DND-41 (cell line): ENCODE measurements at regions not wholly inside any gene's neighbourhood (a gene's known extent, or its start where the extent isn't known, plus 50 kb on each side); places are given as distances from the start of the nearest gene placed in this dataset.

Source experiments
- ATAC-seq: fragments of 200-7000 bp; cut with Tn5 transposase; 3 replicates; pipeline ENCODE4 v1.9.1; 2021; ENCODE audit warnings: low read depth; ENCODE audit not compliant: insufficient read depth
- DNase-seq: peaks from one replicate; pipeline ENCODE4 v3.0.0-alpha.2; 2020
- H2AFZ ChIP-seq: 2 replicates; pipeline ENCODE4 v1.6.0; 2012; ENCODE audit warnings: low read depth, low read length
- H3K27ac ChIP-seq: 2 replicates; pipeline ENCODE4 v1.5.1; 2012; ENCODE audit warnings: low read length, inconsistent platforms
- H3K27me3 ChIP-seq: fragments of 200-600 bp; sonication (generic); 2 replicates; pipeline ENCODE4 v1.6.0; 2012; ENCODE audit warnings: low read length, mild to moderate bottlenecking, inconsistent platforms; ENCODE audit not compliant: insufficient read depth, poor library complexity
- H3K36me3 ChIP-seq: 2 replicates; pipeline ENCODE4 v1.5.1; 2012; ENCODE audit warnings: low read length, inconsistent platforms; ENCODE audit not compliant: insufficient read depth
- H3K4me1 ChIP-seq: 2 replicates; pipeline ENCODE4 v1.5.1; 2012; ENCODE audit warnings: mild to moderate bottlenecking, low read length; ENCODE audit not compliant: insufficient read depth
- H3K4me2 ChIP-seq: 2 replicates; pipeline ENCODE4 v1.6.0; 2012; ENCODE audit warnings: mild to moderate bottlenecking, moderate library complexity, low read length, inconsistent platforms; ENCODE audit not compliant: insufficient read depth
- H3K4me3 ChIP-seq, 2 experiments: fragments of 200-600 bp in 1 of 2; shearing (Covaris generic) in 1 of 2; 2 replicates each; pipeline ENCODE4 v1.5.1; 2012 to 2016; ENCODE audit warnings: inconsistent platforms in 2 of 2, low read length in 2 of 2, mild to moderate bottlenecking in 2 of 2, low read depth in 1 of 2, moderate library complexity in 1 of 2
- H3K79me2 ChIP-seq: 2 replicates; pipeline ENCODE4 v1.6.0; 2012; ENCODE audit warnings: low read length, inconsistent platforms; ENCODE audit not compliant: insufficient read depth
- H3K9ac ChIP-seq: 2 replicates; pipeline ENCODE4 v1.6.0; 2012; ENCODE audit warnings: low read depth, mild to moderate bottlenecking, inconsistent platforms, low read length, moderate library complexity
- H3K9me3 ChIP-seq: 2 replicates; pipeline ENCODE4 v1.5.1; 2012; ENCODE audit warnings: low read length, moderate library complexity, mild to moderate bottlenecking, inconsistent platforms; ENCODE audit not compliant: insufficient read depth, severe bottlenecking
- H4K20me1 ChIP-seq: 2 replicates; pipeline ENCODE4 v1.6.0; 2012; ENCODE audit warnings: low read length; ENCODE audit not compliant: insufficient read depth
- CTCF ChIP-seq: IDR thresholded peaks from 2 replicates; pipeline ENCODE4 v1.5.1; 2012; ENCODE audit warnings: borderline replicate concordance, low read length, moderate library complexity, mild to moderate bottlenecking; ENCODE audit not compliant: poor library complexity, severe bottlenecking; ENCODE audit errors: extremely low read depth
- EZH2 ChIP-seq: IDR thresholded peaks from 3 replicates; pipeline ENCODE4 v1.6.1; 2012; ENCODE audit warnings: borderline replicate concordance, low read depth, mild to moderate bottlenecking, moderate library complexity, low read length, inconsistent platforms; ENCODE audit not compliant: severe bottlenecking

DNA sequence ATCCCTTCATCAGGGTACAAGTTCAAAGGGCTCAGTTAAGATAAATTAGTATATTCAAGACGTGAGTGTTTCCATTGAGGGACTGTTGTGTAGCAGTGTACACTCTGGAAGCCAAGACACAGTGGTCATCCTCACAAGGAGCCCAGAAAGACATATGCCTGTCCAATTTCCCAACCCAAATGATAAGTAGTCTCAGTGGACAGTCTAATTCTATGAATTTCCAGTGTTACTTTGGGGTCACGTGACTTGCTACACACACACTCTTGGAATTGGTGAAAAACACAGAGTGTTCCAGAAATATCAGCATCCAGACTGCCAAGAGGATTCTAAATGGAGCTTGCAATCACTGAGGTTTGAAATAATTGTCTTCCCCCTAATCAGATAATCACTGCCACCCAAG lies 365.1 kb downstream of the WDR11 start:
- no peak overlapping the region for H3K4me2 ChIP-seq
- no peak for ATAC-seq

DNA sequence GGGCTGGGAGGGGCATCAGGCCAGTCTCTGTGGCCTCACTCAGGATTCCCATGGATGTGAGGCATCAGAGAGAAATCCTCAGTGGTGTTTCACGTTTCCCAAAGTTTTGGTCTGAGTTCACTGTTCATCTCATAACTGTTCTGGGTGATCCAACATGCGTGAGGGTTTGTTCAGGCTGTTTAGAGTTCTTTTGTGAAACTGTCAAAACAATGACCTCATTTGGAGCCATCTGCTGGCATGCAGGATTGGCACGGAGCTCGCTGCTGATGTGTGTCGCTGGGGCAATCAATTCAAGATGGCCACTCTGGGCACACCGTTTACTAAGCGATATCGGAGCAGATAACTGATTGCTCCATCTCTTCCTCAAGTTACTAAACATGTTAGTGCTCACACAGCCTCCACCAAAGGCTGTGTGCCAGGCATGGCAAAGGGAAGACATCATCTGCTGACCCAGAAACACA lies 365.6 kb downstream of the WDR11 start:
- no peak for TF ChIP-seq EZH2
- no peak for TF ChIP-seq CTCF
- no peak overlapping the region for H3K4me2 ChIP-seq

More for the DNA sequence above, 365.1 kb downstream of the WDR11 start:
- no peaks in the 10 kb centered on the region for H4K20me1 ChIP-seq
- no peaks in the 10 kb centered on the region for H3K79me2 ChIP-seq
- H3K4me1 ChIP-seq: no peaks in the 10 kb centered on the region
- H3K27me3 ChIP-seq: no peaks in the 10 kb centered on the region
- no peak overlapping the region for H3K27ac ChIP-seq
- no peak overlapping the region for H3K4me3 ChIP-seq
- H2AFZ ChIP-seq: no peak overlapping the region
- H3K36me3 ChIP-seq: no peaks in the 10 kb centered on the region
- no peak for TF ChIP-seq EZH2
- no peak for TF ChIP-seq CTCF
- H3K9ac ChIP-seq: no peak overlapping the region
- no peak for DNase-seq
- no peaks in the 10 kb centered on the region for H3K9me3 ChIP-seq

GRCh38 chr10:121217331-121217730 lies 366.2 kb downstream of the WDR11 start:
- H3K4me2 ChIP-seq: no peak overlapping the region
- no peak overlapping the region for H3K27ac ChIP-seq
- H3K4me1 ChIP-seq: no peaks in the 10 kb centered on the region
- H3K9ac ChIP-seq: no peak overlapping the region
- no peaks in the 10 kb centered on the region for H3K79me2 ChIP-seq
- no peaks in the 10 kb centered on the region for H3K36me3 ChIP-seq
- H4K20me1 ChIP-seq: no peaks in the 10 kb centered on the region
- H3K9me3 ChIP-seq: no peaks in the 10 kb centered on the region
- TF ChIP-seq EZH2 (no peak), CTCF (no peak)
- no peak overlapping the region for H3K4me3 ChIP-seq
- DNase-seq (no peak), ATAC-seq (no peak)
- H2AFZ ChIP-seq: no peak overlapping the region
- no peaks in the 10 kb centered on the region for H3K27me3 ChIP-seq

More for the DNA sequence above, 365.6 kb downstream of the WDR11 start:
- Histone ChIP-seq H3K27ac (no peak overlapping the region), H3K9me3 (no peaks in the 10 kb centered on the region), H4K20me1 (no peaks in the 10 kb centered on the region), H3K79me2 (no peaks in the 10 kb centered on the region), H3K4me1 (no peaks in the 10 kb centered on the region), H3K4me3 (no peak overlapping the region), H3K27me3 (no peaks in the 10 kb centered on the region), H3K9ac (no peak overlapping the region), H2AFZ (no peak overlapping the region), H3K36me3 (no peaks in the 10 kb centered on the region)
- DNase-seq (no peak), ATAC-seq (no peak)

DNA sequence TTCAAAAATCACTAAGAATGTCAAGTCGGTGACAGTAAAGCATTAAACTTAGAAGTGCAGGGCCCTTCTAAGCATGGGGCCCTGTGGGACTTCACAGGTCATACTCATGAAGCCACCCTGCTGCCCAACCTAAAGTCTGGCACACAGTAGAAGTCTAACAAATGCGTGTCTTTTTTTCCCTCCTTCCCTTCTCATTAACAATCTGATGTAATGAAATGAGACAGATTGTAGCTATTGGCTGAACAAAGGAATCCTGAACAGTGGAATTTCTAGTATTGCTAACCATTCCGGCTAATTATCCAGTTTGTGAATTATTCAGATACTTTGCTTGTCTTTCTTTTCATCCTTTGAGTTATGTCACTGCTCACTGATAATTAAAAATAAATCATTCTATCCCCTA lies 369.9 kb downstream of the WDR11 start:
- TF ChIP-seq CTCF (no peak), EZH2 (no peak)
- Histone ChIP-seq H3K27ac (no peak overlapping the region), H3K4me1 (no peaks in the 10 kb centered on the region), H4K20me1 (no peaks in the 10 kb centered on the region), H3K9ac (no peak overlapping the region), H3K36me3 (no peaks in the 10 kb centered on the region), H3K27me3 (no peaks in the 10 kb centered on the region), H3K4me3 (no peak overlapping the region), H3K4me2 (no peak overlapping the region), H3K79me2 (no peaks in the 10 kb centered on the region), H3K9me3 (no peaks in the 10 kb centered on the region), H2AFZ (no peak overlapping the region)
- ATAC-seq (no peak), DNase-seq (no peak)
